ENCODE measurements at regions not wholly inside any gene's neighbourhood (a gene's known extent, or its start where the extent isn't known, plus 50 kb on each side); places are given as distances from the start of the nearest gene placed in this dataset.

DNA sequence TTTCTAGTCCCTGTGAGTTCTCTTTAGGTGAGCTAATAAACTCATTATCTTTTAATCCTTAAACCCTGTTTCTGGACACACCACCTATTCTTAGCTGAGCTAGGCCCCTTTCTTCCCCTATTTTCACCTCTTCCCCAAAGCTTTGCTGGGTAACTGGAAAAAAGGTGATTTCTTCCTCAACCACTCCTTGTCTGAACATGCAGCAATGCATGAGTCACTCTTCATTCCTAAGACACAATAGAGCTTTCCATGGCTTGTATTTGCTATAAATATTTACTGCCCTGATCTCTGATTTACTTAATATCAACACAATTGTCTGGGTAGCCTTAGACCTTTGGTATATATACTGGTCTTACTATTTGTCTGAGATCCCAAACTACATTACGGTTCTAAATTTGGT, 370.9 kb downstream of the KLF5 start:
- TF ChIP-seq CBFB (CRISPR knock-in tag; IDR thresholded peaks at IDR 0.05; ENCODE audit: low read depth) (no peak), NR3C1 (CRISPR knock-in tag; conservative IDR thresholded peaks at IDR 0.05; ENCODE audit: low read depth) (no peak), FOXK1 (CRISPR knock-in tag; IDR thresholded peaks at IDR 0.05) (no peak), NR2C2 (CRISPR knock-in tag; IDR thresholded peaks at IDR 0.05) (no peak), FOXP1 (CRISPR knock-in tag; IDR thresholded peaks at IDR 0.05; ENCODE audit: borderline replicate concordance) (no peak), ZBTB21 (CRISPR knock-in tag; IDR thresholded peaks at IDR 0.05; ENCODE audit: borderline replicate concordance) (no peak)
- TF ChIP-seq, protein P1, sequence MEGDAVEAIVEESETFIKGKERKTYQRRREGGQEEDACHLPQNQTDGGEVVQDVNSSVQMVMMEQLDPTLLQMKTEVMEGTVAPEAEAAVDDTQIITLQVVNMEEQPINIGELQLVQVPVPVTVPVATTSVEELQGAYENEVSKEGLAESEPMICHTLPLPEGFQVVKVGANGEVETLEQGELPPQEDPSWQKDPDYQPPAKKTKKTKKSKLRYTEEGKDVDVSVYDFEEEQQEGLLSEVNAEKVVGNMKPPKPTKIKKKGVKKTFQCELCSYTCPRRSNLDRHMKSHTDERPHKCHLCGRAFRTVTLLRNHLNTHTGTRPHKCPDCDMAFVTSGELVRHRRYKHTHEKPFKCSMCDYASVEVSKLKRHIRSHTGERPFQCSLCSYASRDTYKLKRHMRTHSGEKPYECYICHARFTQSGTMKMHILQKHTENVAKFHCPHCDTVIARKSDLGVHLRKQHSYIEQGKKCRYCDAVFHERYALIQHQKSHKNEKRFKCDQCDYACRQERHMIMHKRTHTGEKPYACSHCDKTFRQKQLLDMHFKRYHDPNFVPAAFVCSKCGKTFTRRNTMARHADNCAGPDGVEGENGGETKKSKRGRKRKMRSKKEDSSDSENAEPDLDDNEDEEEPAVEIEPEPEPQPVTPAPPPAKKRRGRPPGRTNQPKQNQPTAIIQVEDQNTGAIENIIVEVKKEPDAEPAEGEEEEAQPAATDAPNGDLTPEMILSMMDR (IDR thresholded peaks at IDR 0.05) = no peak
- TF ChIP-seq, protein P2, sequence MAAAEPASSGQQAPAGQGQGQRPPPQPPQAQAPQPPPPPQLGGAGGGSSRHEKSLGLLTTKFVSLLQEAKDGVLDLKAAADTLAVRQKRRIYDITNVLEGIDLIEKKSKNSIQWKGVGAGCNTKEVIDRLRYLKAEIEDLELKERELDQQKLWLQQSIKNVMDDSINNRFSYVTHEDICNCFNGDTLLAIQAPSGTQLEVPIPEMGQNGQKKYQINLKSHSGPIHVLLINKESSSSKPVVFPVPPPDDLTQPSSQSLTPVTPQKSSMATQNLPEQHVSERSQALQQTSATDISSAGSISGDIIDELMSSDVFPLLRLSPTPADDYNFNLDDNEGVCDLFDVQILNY (CRISPR knock-in tag; IDR thresholded peaks at IDR 0.05) = no peak

Data from WTC11 (cell line).